GM12891 (cell line): ENCODE measurements at regions not wholly inside any gene's neighbourhood (a gene's known extent, or its start where the extent isn't known, plus 50 kb on each side); places are given as distances from the start of the nearest gene placed in this dataset.

Experiments
- POLR2A ChIP-seq: IDR thresholded peaks from 2 replicates; pipeline ENCODE4 v1.6.1; 2011; ENCODE audit warnings: low read depth, low read length, control low read depth
- SPI1 ChIP-seq: IDR thresholded peaks from 2 replicates; pipeline ENCODE4 v1.6.1; 2011; ENCODE audit warnings: low read depth, low read length, control low read depth
- TAF1 ChIP-seq: IDR thresholded peaks from 2 replicates; pipeline ENCODE4 v1.6.1; 2011; ENCODE audit warnings: low read depth, low read length, control low read depth

DNA sequence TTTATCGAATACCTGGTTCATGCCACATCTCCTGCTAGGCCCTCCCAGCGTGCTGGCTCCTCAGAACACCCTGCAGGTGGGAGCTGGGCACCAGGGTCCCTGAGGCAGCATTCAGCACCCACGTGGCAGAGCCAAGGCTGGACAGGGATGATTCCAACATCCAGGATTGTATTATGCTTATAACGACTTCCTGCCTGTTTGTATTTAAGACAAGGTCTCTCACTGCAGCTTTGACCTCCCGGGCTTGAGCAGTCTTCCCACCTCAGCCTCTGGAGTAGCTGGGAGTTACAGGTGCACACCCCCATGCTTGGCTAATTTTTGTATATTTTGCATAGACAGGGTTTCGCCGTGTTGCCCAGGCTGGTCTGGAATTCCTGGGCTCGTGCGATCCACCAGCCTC lies 64.7 kb upstream of the WNT7B start:
- TF ChIP-seq POLR2A = no peak
- TF ChIP-seq TAF1 = no peak
- TF ChIP-seq SPI1 = no peak
